ENCODE measurements at regions not wholly inside any gene's neighbourhood (a gene's known extent, or its start where the extent isn't known, plus 50 kb on each side); places are given as distances from the start of the nearest gene placed in this dataset.

- DNase-seq (ENCODE audit: low spot score), result no peak
Measured at GRCh38 chr10:131673396-131673795, 227.4 kb upstream of the PPP2R2D start.

GRCh38 chr10:131674130-131674529, 226.7 kb upstream of the PPP2R2D start:
- DNase-seq (ENCODE audit: low spot score), result no peak

GRCh38 chr10:131675104-131675503, 225.7 kb upstream of the PPP2R2D start:
- DNase-seq (ENCODE audit: low spot score), result no peak

GRCh38 chr10:131676046-131676799, 224.6 kb upstream of the PPP2R2D start:
- DNase-seq (ENCODE audit: low spot score), result no peak

GRCh38 chr10:131676800-131677421, 223.9 kb upstream of the PPP2R2D start:
- no peak for DNase-seq (ENCODE audit: low spot score)

GRCh38 chr10:131677671-131678070, 223.1 kb upstream of the PPP2R2D start:
- no peak for DNase-seq (ENCODE audit: low spot score)

- DNase-seq (ENCODE audit: low spot score), result no peak
Measured at GRCh38 chr10:131678171-131678570, 222.6 kb upstream of the PPP2R2D start.

- no peak for DNase-seq (ENCODE audit: low spot score)
Measured at GRCh38 chr10:131678613-131679012, 222.2 kb upstream of the PPP2R2D start.

- no peak for DNase-seq (ENCODE audit: low spot score)
Measured at GRCh38 chr10:131679926-131680325, 220.9 kb upstream of the PPP2R2D start.

- no peak for DNase-seq (ENCODE audit: low spot score)
Measured at GRCh38 chr10:131681122-131681521, 219.7 kb upstream of the PPP2R2D start.

GRCh38 chr10:131681656-131682055, 219.2 kb upstream of the PPP2R2D start:
- DNase-seq (ENCODE audit: low spot score), result no peak

- no peak for DNase-seq (ENCODE audit: low spot score)
Measured at GRCh38 chr10:131682271-131682962, 218.4 kb upstream of the PPP2R2D start.

GRCh38 chr10:131683281-131683861, 217.4 kb upstream of the PPP2R2D start:
- DNase-seq (ENCODE audit: low spot score), result no peak

- DNase-seq (ENCODE audit: low spot score), result no peak
Measured at GRCh38 chr10:131683941-131684340, 216.9 kb upstream of the PPP2R2D start.

GRCh38 chr10:131685007-131685406, 215.8 kb upstream of the PPP2R2D start:
- DNase-seq (ENCODE audit: low spot score), result no peak

GRCh38 chr10:131685576-131685975, 215.2 kb upstream of the PPP2R2D start:
- no peak for DNase-seq (ENCODE audit: low spot score)

GRCh38 chr10:131686781-131687420, 213.9 kb upstream of the PPP2R2D start:
- no peak for DNase-seq (ENCODE audit: low spot score)

GRCh38 chr10:131688304-131688703, 212.5 kb upstream of the PPP2R2D start:
- no peak for DNase-seq (ENCODE audit: low spot score)

GRCh38 chr10:131689016-131689415, 211.8 kb upstream of the PPP2R2D start:
- no peak for DNase-seq (ENCODE audit: low spot score)

- DNase-seq (ENCODE audit: low spot score), result no peak
Measured at GRCh38 chr10:131689486-131689885, 211.3 kb upstream of the PPP2R2D start.

GRCh38 chr10:131689954-131690757, 210.7 kb upstream of the PPP2R2D start:
- DNase-seq (ENCODE audit: low spot score), result no peak

Data from H4 (cell line).